Kidney (tissue), 13 donors: ENCODE measurements at regions not wholly inside any gene's neighbourhood (a gene's known extent, or its start where the extent isn't known, plus 50 kb on each side); places are given as distances from the start of the nearest gene placed in this dataset.

Source experiments
- DNase-seq, 5 donors: peaks; one replicate each; pipeline ENCODE4 v3.0.0-alpha.2; 2013 to 2020
- FAIRE-seq: peaks from 2 replicates; lab custom pipeline; 2012; peaks lifted over from hg19 to GRCh38; lab: Jason Lieb, UNC
- H3K27ac ChIP-seq, 2 donors: one replicate each; pipeline ENCODE4 v1.7.0; 2013; ENCODE audit warnings: low read depth in 2 of 2, low read length in 2 of 2, inconsistent platforms in 1 of 2
- H3K27me3 ChIP-seq: one replicate; pipeline ENCODE4 v1.7.1; 2013; ENCODE audit warnings: low read length, inconsistent platforms; ENCODE audit not compliant: control insufficient read depth, insufficient read depth
- H3K36me3 ChIP-seq, 3 donors: one replicate each; pipeline versions ENCODE4 v1.7.0 to v1.7.1; 2013; ENCODE audit warnings: low read length in 3 of 3, control low read depth in 1 of 3, inconsistent platforms in 1 of 3; ENCODE audit not compliant: insufficient read depth in 3 of 3, control insufficient read depth in 2 of 3
- H3K4me1 ChIP-seq, 3 donors: one replicate each; pipeline versions ENCODE4 v1.7.0 to v1.7.1; 2013; ENCODE audit warnings: low read length in 3 of 3, inconsistent platforms in 1 of 3, low read depth in 1 of 3; ENCODE audit not compliant: control insufficient read depth in 2 of 3, insufficient read depth in 2 of 3
- H3K4me3 ChIP-seq, 3 donors: one replicate each; pipeline versions ENCODE4 v1.7.0 to v1.8.1; 2013; ENCODE audit warnings: low read length in 3 of 3, control low read depth in 1 of 3, inconsistent platforms in 1 of 3
- H3K9ac ChIP-seq, 3 donors: one replicate each; pipeline versions ENCODE4 v1.7.0 to v1.7.1; 2013; ENCODE audit warnings: low read length in 3 of 3, control low read depth in 1 of 3, inconsistent platforms in 1 of 3
- H3K9me3 ChIP-seq, 3 donors: one replicate each; pipeline versions ENCODE4 v1.7.0 to v1.7.1; 2013; ENCODE audit warnings: low read length in 3 of 3, control low read depth in 1 of 3, inconsistent platforms in 1 of 3; ENCODE audit not compliant: control insufficient read depth in 2 of 3, insufficient read depth in 1 of 3
- intact Hi-C: fragments of 100-400 bp; cut with DNase I; formaldehyde crosslinking; loops from one replicate; pipeline ENCODE4 v1.11.1; 2022
- TF ChIP-seq, protein P1 (sequence below): IDR thresholded peaks from 3 replicates; pipeline ENCODE4 v1.5.1; 2012; ENCODE audit warnings: mild to moderate bottlenecking, moderate library complexity, borderline replicate concordance; ENCODE audit not compliant: insufficient read depth; ENCODE audit errors: extremely low read depth
- donor health status: control.
- donor health status: control.
- donor health status: control.
- donor health status: control.
- donor health status: control.
- donor health status: DM: yes; HTN: yes; CAD: no.
- donor health status: Normal renal cell carcinoma (clear cell type).

DNA sequence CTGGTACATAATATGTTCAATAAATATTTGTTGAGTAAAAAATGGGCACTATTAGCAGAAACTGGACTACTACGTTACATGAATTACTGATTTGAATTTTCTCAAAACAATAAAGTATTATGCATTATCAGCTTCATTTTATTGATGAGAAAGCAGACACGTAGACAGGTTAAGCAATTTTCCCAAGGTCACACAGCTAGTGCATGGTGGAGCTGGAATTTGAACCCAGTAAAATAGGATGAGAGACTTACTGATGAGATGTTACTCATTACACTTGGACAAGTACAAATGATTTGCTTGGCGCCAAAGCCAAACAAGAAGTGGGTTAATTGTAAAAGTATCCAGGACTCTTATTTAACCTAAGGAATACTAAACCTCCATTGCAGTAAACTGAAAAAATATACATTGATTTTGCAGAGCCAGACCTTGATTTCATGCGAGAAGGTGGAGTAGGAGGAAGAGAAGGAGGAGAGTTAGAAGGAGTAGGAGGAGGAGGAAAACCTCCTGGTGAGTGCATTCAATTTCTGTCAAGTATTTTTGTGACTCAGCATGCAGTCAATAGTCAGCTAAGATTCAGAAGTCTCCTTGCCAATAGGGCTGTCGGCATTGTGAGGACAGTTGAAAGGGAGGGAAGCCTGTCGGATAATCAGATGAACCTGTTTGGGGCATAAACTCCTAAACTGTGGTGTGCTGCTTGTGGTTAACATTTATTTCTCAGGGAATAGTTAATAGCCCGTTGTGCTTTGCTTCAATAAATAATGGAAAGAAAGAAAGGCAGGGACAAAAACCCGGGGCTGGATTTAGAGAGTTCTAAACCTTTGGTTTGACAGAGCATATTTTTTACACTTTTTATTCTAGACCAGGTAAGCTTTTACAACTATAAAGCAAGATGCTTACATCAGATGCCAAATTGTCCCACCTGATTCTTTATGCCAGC lies 77.0 kb upstream of the TACR1 start:
- peaks cover 0 to 3% (median 0%) of the 10 kb centered on the region in 3 donors for H3K9me3 ChIP-seq
- no peak for FAIRE-seq
- H3K4me3 ChIP-seq: no peak overlapping the region
- TF ChIP-seq, protein P1, sequence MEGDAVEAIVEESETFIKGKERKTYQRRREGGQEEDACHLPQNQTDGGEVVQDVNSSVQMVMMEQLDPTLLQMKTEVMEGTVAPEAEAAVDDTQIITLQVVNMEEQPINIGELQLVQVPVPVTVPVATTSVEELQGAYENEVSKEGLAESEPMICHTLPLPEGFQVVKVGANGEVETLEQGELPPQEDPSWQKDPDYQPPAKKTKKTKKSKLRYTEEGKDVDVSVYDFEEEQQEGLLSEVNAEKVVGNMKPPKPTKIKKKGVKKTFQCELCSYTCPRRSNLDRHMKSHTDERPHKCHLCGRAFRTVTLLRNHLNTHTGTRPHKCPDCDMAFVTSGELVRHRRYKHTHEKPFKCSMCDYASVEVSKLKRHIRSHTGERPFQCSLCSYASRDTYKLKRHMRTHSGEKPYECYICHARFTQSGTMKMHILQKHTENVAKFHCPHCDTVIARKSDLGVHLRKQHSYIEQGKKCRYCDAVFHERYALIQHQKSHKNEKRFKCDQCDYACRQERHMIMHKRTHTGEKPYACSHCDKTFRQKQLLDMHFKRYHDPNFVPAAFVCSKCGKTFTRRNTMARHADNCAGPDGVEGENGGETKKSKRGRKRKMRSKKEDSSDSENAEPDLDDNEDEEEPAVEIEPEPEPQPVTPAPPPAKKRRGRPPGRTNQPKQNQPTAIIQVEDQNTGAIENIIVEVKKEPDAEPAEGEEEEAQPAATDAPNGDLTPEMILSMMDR: no peak
- no peak overlapping the region for H3K27ac ChIP-seq
- no peak overlapping the region for H3K9ac ChIP-seq
- DNase-seq: peak in 1 of 5 donors; percentile 1
- intact Hi-C loops: no loop called here
- no peaks in the 10 kb centered on the region for H3K4me1 ChIP-seq
- no peaks in the 10 kb centered on the region for H3K36me3 ChIP-seq
- no peaks in the 10 kb centered on the region for H3K27me3 ChIP-seq

DNA sequence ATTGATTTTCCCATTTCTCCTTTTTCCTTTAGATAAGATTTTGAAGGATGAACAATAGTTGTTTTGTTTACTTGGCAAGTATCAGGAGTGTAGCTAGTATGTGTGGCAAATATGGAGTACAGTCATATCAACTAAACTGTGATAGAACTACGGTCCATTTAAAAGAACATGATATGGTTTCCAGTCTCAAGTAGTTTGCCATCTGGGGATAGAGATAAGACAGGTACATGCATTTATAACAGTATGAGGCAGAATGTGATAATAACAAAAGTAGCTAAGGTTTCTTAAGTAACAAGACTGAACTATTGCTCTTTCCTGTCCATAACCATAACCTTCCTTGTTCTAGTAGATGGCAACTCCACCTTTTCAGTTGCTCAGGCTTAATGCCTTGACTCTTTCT lies 75.6 kb upstream of the TACR1 start:
- Histone ChIP-seq H3K27ac (no peak overlapping the region), H3K4me1 (no peaks in the 10 kb centered on the region), H3K27me3 (no peaks in the 10 kb centered on the region), H3K9me3 (peaks cover 0 to 3% (median 0%) of the 10 kb centered on the region in 3 donors), H3K9ac (no peak overlapping the region), H3K36me3 (no peaks in the 10 kb centered on the region), H3K4me3 (no peak overlapping the region)
- no peak for DNase-seq
- no peak for FAIRE-seq
- intact Hi-C loops: no loop called here
- TF ChIP-seq, protein P1: no peak

DNA sequence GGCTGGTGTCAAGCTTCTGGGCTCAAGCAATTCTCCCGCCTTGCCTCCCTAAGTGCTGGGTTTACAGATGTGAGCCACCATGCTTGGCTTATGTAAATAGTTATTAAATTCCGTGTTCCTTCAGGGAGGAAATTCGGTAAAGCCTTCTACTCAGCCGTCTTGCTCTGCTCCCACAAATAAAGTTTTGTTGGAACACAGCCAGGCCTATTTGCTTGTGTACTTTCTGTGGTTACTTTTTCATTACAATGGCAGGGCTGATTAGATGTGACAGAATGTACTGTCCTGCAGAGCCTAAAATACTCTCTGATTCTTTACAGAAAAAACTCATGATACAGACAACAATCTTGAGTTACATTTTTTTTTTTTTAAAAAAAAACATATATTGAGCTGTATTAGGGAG lies 68.8 kb upstream of the TACR1 start:
- intact Hi-C loops: no loop called here

More for the DNA sequence above, 68.8 kb upstream of the TACR1 start:
- Histone ChIP-seq H3K9ac (no peak overlapping the region), H3K4me3 (no peak overlapping the region), H3K36me3 (no peaks in the 10 kb centered on the region), H3K27me3 (no peaks in the 10 kb centered on the region), H3K9me3 (no peaks in the 10 kb centered on the region), H3K27ac (no peak overlapping the region), H3K4me1 (no peaks in the 10 kb centered on the region)
- FAIRE-seq: no peak
- TF ChIP-seq, protein P1: no peak
- DNase-seq: no peak
